ENCODE measurements at regions not wholly inside any gene's neighbourhood (a gene's known extent, or its start where the extent isn't known, plus 50 kb on each side); places are given as distances from the start of the nearest gene placed in this dataset.

GRCh38 chr20:50378170-50379000 is 131.8 kb upstream of the PTPN1 start:
- DNase-seq (no peak), ATAC-seq (no peak)
- Mint-ChIP-seq H3K9me3 (no peaks in the 10 kb centered on the region), H3K4me3 (no peak overlapping the region), H3K27ac (no peak overlapping the region), H3K36me3 (ENCODE audit: low read depth) (no peaks in the 10 kb centered on the region), H3K27me3 (no peaks in the 10 kb centered on the region), H3K4me1 (ENCODE audit: low read depth) (peaks cover 27% of the 10 kb centered on the region)
- TF ChIP-seq, protein P1, sequence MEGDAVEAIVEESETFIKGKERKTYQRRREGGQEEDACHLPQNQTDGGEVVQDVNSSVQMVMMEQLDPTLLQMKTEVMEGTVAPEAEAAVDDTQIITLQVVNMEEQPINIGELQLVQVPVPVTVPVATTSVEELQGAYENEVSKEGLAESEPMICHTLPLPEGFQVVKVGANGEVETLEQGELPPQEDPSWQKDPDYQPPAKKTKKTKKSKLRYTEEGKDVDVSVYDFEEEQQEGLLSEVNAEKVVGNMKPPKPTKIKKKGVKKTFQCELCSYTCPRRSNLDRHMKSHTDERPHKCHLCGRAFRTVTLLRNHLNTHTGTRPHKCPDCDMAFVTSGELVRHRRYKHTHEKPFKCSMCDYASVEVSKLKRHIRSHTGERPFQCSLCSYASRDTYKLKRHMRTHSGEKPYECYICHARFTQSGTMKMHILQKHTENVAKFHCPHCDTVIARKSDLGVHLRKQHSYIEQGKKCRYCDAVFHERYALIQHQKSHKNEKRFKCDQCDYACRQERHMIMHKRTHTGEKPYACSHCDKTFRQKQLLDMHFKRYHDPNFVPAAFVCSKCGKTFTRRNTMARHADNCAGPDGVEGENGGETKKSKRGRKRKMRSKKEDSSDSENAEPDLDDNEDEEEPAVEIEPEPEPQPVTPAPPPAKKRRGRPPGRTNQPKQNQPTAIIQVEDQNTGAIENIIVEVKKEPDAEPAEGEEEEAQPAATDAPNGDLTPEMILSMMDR (IDR thresholded peaks at IDR 0.05), result no peak
- intact Hi-C loops (cut with micrococcal nuclease), result no loop called here
- CTCF ChIA-PET, result interaction anchor here (1.2 kb wide), 1 partner anchor 87 kb away, joined by 3 read pairs; no protein-coding TSS in a partner anchor
- POLR2A ChIA-PET, result interaction anchor here (0.6 kb wide), 1 partner anchor 218 kb away, joined by 3 read pairs; no protein-coding TSS in a partner anchor

DNA sequence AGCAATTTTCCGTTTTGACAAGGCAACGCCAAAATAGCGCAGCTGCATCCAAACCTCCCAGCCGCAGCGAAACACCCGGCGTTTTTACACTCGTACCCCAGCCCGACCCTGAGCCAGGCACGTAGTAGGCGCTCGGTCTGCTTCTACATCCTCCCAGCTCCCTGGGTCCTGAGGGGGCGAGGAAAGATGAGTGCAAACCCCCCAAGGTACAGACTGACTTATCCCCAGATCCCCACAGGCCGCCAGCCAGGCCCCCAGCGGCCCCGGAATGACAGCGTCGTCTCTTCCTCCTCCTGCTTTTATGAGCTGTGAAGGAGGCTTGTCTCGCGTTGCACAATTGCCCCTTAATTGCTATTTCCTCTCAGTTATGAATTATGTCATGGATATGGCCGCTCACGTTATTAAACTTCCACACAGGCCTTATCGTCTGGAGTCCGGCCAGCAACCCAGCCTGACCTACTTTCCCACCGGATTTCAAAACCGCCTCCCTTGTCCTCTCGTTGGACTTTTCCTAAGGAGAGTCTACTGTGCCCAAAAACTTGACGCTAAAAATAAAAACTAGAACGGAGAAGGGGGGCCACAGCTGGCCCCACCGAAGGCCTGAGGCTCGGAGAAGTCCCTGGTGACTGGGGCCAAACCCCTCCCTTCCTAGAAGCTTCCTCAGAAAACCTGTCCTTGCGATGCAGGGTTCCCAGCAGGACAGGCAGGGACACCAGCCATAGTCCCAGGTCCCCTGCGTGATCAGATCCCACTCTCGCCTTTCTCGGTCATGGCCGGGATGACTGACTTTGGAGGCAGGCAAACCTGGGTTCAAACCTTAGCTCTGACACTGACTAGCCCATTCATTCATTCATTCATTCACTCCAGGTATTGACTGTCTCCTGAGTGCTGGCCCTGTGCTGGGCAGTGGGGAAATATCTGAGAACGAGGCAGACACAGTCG is 130.9 kb upstream of the PTPN1 start:
- ATAC-seq (no peak), DNase-seq (no peak)
- ChIA-PET CTCF (no interaction called here), POLR2A (no interaction called here)
- TF ChIP-seq, protein P1 (IDR thresholded peaks at IDR 0.05), result no peak
- H3K36me3 Mint-ChIP-seq (ENCODE audit: low read depth), result no peaks in the 10 kb centered on the region
- H3K9me3 Mint-ChIP-seq, result no peaks in the 10 kb centered on the region
- intact Hi-C loops (cut with micrococcal nuclease), result no loop called here
- no peaks in the 10 kb centered on the region for H3K27me3 Mint-ChIP-seq
- no peak overlapping the region for H3K4me3 Mint-ChIP-seq
- H3K4me1 Mint-ChIP-seq (ENCODE audit: low read depth), result peaks cover 31% of the 10 kb centered on the region
- no peak overlapping the region for H3K27ac Mint-ChIP-seq

DNA sequence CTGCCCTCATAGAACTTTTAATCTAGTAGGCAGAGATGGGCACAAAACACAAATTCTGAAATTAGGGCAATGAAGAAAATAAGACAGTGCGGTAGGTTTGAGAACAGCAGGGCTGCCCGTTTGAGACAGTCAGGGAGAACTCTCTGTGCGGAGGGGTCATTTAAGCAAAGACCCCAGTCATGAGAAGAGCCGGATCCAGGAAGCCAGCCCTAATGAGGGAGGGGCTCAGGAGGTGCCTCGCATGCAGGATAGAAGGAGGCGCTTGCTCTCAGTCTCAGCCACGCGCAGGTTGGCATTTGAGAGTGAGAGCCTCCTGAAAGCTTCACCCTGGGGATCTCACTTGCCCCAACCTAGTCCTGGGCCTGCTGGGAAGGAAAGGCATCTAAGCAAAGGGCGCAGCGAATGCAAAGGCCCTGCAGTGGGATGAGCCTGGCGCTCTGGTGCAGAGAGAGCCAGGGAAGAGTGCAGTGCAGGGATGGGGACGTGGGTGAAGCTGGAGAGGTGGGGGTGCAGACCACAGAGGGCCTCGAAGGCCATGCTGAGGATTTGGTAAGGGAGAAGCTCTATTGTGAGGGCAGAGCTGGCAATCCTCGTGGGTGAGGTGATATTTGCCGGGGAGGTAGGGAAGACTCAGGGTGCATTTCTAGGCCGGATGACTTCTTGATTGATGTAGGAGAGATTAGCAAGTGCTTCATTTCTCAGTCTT is 130.0 kb upstream of the PTPN1 start:
- Mint-ChIP-seq H3K27ac (no peak overlapping the region), H3K36me3 (ENCODE audit: low read depth) (no peaks in the 10 kb centered on the region), H3K4me3 (no peak overlapping the region), H3K9me3 (no peaks in the 10 kb centered on the region), H3K4me1 (ENCODE audit: low read depth) (peaks cover 37% of the 10 kb centered on the region), H3K27me3 (no peaks in the 10 kb centered on the region)
- no peak for ATAC-seq
- intact Hi-C loops (cut with micrococcal nuclease), result no loop called here
- TF ChIP-seq, protein P1 (IDR thresholded peaks at IDR 0.05), result no peak
- POLR2A ChIA-PET, result no interaction called here
- DNase-seq, result no peak
- CTCF ChIA-PET, result no interaction called here

- no peaks in the 10 kb centered on the region for H3K36me3 Mint-ChIP-seq (ENCODE audit: low read depth)
- H3K4me1 Mint-ChIP-seq (ENCODE audit: low read depth), result peaks cover 41% of the 10 kb centered on the region
- TF ChIP-seq, protein P1 (IDR thresholded peaks at IDR 0.05), result no peak
- no peak overlapping the region for H3K27ac Mint-ChIP-seq
- no peaks in the 10 kb centered on the region for H3K9me3 Mint-ChIP-seq
- ChIA-PET CTCF (no interaction called here), POLR2A (no interaction called here)
- no peak overlapping the region for H3K4me3 Mint-ChIP-seq
- DNase-seq (no peak), ATAC-seq (no peak)
- intact Hi-C loops (cut with micrococcal nuclease), result no loop called here
- no peaks in the 10 kb centered on the region for H3K27me3 Mint-ChIP-seq
These were observed 129.5 kb upstream of the PTPN1 start for GRCh38 chr20:50380697-50381040.
